ENCODE measurements at regions not wholly inside any gene's neighbourhood (a gene's known extent, or its start where the extent isn't known, plus 50 kb on each side); places are given as distances from the start of the nearest gene placed in this dataset.

DNA sequence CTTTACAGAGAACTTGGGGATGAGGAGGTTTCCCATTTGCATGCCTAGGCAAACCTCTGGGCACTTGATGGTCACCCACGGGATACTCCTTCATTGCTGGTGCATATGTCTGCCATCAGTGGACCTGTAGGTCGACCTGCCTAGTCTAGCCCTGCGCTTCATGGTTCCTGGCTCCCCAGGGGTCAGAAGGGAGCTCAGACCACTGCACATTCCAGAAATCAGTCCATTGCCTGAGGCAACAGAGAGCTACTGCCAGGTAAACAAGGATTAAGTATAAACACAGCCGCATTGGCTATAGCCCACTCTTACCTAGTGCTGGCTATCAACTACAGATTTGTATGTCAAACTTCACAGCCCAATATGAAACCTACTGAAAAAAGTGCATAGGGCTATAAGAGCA is 476.4 kb downstream of the SOX5 start:
- dilution Hi-C loops (cut with MboI; ENCODE audit: extremely low pct_ligation_motif_present, low sequenced_read_pairs) = no loop called here

GRCh38 chr12:23474438-23474976 is 475.0 kb downstream of the SOX5 start:
- no peak for DNase-seq (ENCODE audit: low read depth, low spot score)
- no peaks in the 10 kb centered on the region for H3K27me3 ChIP-seq (ENCODE audit: control insufficient read depth, extremely low read depth, insufficient read depth, low read length)
- no peak for FAIRE-seq
- H3K4me1 ChIP-seq (ENCODE audit: control insufficient read depth, extremely low read depth, insufficient read depth, low read length) = peaks cover 22% of the 10 kb centered on the region
- H3K4me3 ChIP-seq (ENCODE audit: control insufficient read depth in 2 of 3, extremely low read depth in 1 of 3, insufficient read depth in 2 of 3, low read depth in 1 of 3, low read length in 3 of 3) = no peak overlapping the region
- H4K20me1 ChIP-seq (ENCODE audit: control insufficient read depth, extremely low read depth, insufficient read depth, low read length) = no peaks in the 10 kb centered on the region
- H3K4me2 ChIP-seq (ENCODE audit: control insufficient read depth, extremely low read depth, insufficient read depth, low read depth, low read length) = no peak overlapping the region
- H3K36me3 ChIP-seq (ENCODE audit: control insufficient read depth in 2 of 2, extremely low read depth in 1 of 2, insufficient read depth in 2 of 2, low read length in 2 of 2) = no peaks in the 10 kb centered on the region
- no peaks in the 10 kb centered on the region for H3K79me2 ChIP-seq (ENCODE audit: control insufficient read depth, insufficient read depth, low read length)
- peaks cover 2% of the 10 kb centered on the region for H3K9me3 ChIP-seq (ENCODE audit: control insufficient read depth, low read depth, low read length)
- H2AFZ ChIP-seq (ENCODE audit: control insufficient read depth, low read length) = no peak overlapping the region
- no peaks in the 10 kb centered on the region for H3K9me1 ChIP-seq (ENCODE audit: control insufficient read depth, extremely low read depth, insufficient read depth, low read length)
- no peak overlapping the region for H3K9ac ChIP-seq (ENCODE audit: control insufficient read depth, extremely low read depth, insufficient read depth, low read length)
- TF ChIP-seq, protein P1, sequence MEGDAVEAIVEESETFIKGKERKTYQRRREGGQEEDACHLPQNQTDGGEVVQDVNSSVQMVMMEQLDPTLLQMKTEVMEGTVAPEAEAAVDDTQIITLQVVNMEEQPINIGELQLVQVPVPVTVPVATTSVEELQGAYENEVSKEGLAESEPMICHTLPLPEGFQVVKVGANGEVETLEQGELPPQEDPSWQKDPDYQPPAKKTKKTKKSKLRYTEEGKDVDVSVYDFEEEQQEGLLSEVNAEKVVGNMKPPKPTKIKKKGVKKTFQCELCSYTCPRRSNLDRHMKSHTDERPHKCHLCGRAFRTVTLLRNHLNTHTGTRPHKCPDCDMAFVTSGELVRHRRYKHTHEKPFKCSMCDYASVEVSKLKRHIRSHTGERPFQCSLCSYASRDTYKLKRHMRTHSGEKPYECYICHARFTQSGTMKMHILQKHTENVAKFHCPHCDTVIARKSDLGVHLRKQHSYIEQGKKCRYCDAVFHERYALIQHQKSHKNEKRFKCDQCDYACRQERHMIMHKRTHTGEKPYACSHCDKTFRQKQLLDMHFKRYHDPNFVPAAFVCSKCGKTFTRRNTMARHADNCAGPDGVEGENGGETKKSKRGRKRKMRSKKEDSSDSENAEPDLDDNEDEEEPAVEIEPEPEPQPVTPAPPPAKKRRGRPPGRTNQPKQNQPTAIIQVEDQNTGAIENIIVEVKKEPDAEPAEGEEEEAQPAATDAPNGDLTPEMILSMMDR (optimal IDR thresholded peaks at IDR 0.05 in 1 of 3, IDR thresholded peaks at IDR 0.05 in 1 of 3, conservative IDR thresholded peaks at IDR 0.05 in 1 of 3; ENCODE audit: extremely low read depth in 1 of 3, insufficient read depth in 2 of 3, low read length in 3 of 3) = no peak
- no peak for TF ChIP-seq EZH2 (IDR thresholded peaks at IDR 0.05; ENCODE audit: low read length)
- no peak overlapping the region for H3K27ac ChIP-seq (ENCODE audit: control insufficient read depth, insufficient read depth, low read length)
- dilution Hi-C loops (cut with MboI; ENCODE audit: extremely low pct_ligation_motif_present, low sequenced_read_pairs) = no loop called here

More for the DNA sequence above, 476.4 kb downstream of the SOX5 start:
- no peak for FAIRE-seq
- no peaks in the 10 kb centered on the region for H3K27me3 ChIP-seq (ENCODE audit: control insufficient read depth, extremely low read depth, insufficient read depth, low read length)
- H3K4me2 ChIP-seq (ENCODE audit: control insufficient read depth, extremely low read depth, insufficient read depth, low read depth, low read length) = peak overlapping the region; percentile 81
- H3K27ac ChIP-seq (ENCODE audit: control insufficient read depth, insufficient read depth, low read length) = peak overlapping the region; percentile 88
- H3K9me3 ChIP-seq (ENCODE audit: control insufficient read depth, low read depth, low read length) = peaks cover 2% of the 10 kb centered on the region
- H3K79me2 ChIP-seq (ENCODE audit: control insufficient read depth, insufficient read depth, low read length) = no peaks in the 10 kb centered on the region
- peaks cover 22% of the 10 kb centered on the region for H3K4me1 ChIP-seq (ENCODE audit: control insufficient read depth, extremely low read depth, insufficient read depth, low read length)
- H3K9ac ChIP-seq (ENCODE audit: control insufficient read depth, extremely low read depth, insufficient read depth, low read length) = peak overlapping the region; percentile 60
- peak overlapping the region in 2 of 3 experiments; percentile 53 to 63 for H3K4me3 ChIP-seq (ENCODE audit: control insufficient read depth in 2 of 3, extremely low read depth in 1 of 3, insufficient read depth in 2 of 3, low read depth in 1 of 3, low read length in 3 of 3)
- H2AFZ ChIP-seq (ENCODE audit: control insufficient read depth, low read length) = peak overlapping the region; percentile 94
- TF ChIP-seq EZH2 (IDR thresholded peaks at IDR 0.05; ENCODE audit: low read length) = no peak
- TF ChIP-seq, protein P1 (optimal IDR thresholded peaks at IDR 0.05 in 1 of 3, IDR thresholded peaks at IDR 0.05 in 1 of 3, conservative IDR thresholded peaks at IDR 0.05 in 1 of 3; ENCODE audit: extremely low read depth in 1 of 3, insufficient read depth in 2 of 3, low read length in 3 of 3) = no peak
- H3K9me1 ChIP-seq (ENCODE audit: control insufficient read depth, extremely low read depth, insufficient read depth, low read length) = no peaks in the 10 kb centered on the region
- no peaks in the 10 kb centered on the region for H4K20me1 ChIP-seq (ENCODE audit: control insufficient read depth, extremely low read depth, insufficient read depth, low read length)
- DNase-seq (ENCODE audit: low read depth, low spot score) = no peak
- H3K36me3 ChIP-seq (ENCODE audit: control insufficient read depth in 2 of 2, extremely low read depth in 1 of 2, insufficient read depth in 2 of 2, low read length in 2 of 2) = no peaks in the 10 kb centered on the region

Small RNA genes lying in the stretch of these regions (small RNA-seq; reads per million reads assigned to genes)
- 0 reads per million in 3 experiments for gene AC087258.2 (ENCODE audit: insufficient read length in 3 of 3, low read depth in 3 of 3, low replicate concordance in 1 of 3)

All from keratinocyte (primary cell).